ENCODE measurements at regions not wholly inside any gene's neighbourhood (a gene's known extent, or its start where the extent isn't known, plus 50 kb on each side); places are given as distances from the start of the nearest gene placed in this dataset.

DNA sequence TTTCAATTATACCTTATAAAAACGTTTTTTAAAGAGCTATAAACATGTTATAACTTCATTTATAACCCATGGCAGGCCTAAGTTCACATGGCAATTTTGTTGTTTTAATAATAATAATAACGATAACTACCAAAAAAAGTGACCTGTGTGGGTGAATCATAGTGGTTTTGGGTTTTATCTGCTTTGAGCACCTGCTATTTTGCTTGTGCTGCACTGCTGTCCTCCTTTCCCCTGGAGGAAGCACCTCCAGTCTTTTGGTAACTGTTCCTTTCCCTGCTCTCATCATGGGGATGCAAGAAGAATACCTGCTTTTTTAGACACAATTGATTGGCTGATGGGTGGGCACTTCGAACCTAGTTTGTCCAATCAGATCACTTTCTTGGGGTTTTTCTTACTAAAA, 388.0 kb upstream of the TBL1XR1 start:
- DNase-seq: no peak

DNA sequence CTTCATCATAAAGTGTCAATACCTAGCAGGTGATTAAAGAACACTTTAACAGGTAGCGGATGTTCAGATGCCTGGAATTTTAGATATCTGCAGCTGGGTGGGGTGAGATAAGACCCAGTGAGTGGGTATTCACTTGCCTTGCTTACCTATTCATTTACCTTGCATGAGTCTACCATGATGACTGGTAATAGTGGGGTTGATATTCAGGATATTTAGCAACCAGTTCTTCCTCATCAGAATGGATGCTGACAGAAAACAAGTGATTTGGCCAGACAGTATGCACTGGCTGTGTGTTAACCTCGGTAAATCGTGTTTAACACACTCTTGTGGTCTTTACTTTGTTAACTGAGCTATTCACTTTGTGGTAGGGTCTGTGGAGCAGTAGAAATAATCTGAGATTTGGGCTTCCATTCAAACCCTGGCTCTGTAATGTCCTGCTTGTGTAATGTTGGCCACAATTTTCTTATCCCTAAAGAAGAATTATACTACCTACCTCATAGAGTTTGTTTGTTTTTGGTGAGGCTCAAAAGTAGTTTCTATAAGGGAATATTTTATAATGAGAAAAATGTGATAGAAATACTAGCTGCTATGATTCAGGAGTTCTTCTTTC, 391.9 kb upstream of the TBL1XR1 start:
- no peak for DNase-seq

GRCh38 chr3:177589911-177590381, 392.7 kb upstream of the TBL1XR1 start:
- no peak for DNase-seq

GRCh38 chr3:177590826-177591225, 393.5 kb upstream of the TBL1XR1 start:
- DNase-seq: no peak

DNA sequence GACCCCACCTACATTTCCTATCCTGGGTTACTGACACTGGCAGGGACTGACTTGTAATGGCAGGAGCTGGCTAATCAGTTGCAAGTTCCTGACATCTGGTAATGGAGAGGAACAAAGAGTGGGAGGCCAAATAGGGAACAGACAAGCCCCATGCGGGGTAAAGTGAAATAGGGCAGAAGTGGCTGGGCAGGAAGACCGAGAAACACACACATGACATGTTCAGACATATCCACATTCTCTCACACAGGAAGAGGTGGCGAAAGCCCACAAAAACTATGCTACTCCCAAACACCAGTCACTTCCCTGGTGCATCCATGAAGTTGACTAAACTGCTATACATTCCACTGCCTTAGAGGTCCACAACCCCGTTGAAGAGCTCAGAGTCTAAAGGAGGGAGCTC, 394.1 kb upstream of the TBL1XR1 start:
- DNase-seq: no peak

GRCh38 chr3:177594096-177594495, 396.8 kb upstream of the TBL1XR1 start:
- DNase-seq: no peak

GRCh38 chr3:177595530-177596188, 398.4 kb upstream of the TBL1XR1 start:
- DNase-seq: no peak

GRCh38 chr3:177596248-177596815, 399.1 kb upstream of the TBL1XR1 start:
- DNase-seq: no peak

DNA sequence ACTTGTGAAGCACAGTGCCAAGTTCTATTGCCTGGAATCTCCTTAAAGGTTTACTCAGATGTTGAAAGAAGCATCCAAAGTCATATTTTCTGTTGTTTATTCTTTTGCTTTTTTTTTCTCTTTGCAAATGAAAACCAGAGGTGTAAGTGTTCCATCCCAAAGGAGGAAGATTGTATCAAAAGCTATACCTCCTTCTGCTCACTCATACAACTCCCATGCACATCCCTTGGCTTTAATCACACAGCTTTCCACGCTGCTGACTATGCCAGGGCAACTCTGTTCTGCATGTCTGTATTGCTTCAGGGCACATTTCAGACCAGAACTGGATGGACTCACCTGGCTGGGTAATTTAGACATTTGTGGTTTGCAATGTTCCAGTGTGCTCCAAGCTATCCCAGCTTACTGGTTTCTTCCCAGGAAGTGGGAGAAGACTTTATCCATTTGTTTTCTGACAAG, 399.6 kb upstream of the TBL1XR1 start:
- DNase-seq: no peak

DNA sequence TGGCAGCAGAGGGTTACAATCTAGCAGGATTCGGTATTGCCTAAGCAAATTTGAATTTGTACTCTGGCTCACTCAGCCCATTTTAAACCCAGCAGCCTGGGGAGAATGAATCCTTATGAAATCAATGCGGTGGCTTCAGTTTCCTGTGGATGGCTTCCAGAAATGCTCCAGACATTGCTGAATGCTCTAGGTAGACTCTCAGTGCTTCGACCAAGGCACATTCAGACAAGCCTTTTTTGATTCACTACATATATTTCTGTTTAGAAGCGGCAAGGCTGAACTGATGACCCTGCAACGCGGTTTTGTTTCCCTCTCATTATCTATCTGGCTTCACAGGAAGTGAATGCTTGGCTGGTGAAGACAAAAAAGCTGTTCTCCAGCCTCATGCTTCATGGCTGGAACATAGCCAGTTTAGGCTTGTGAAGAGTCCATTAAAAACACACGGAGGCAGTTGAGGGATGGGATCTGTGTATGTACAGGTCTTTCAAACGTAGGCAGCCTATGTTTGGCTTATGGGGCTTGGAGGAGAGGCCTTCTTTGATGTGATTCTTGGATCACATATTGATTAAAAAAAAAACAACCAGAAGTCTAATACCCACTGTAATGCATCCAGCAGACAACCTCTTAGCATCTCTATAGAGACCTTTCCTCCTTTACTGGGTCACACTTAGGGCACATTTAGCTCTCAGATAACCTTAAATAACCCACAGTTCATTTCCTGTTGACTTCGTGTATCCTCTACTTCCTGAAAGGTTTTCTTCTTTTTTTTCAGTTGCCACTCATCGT, 400.2 kb upstream of the TBL1XR1 start:
- no peak for DNase-seq

DNA sequence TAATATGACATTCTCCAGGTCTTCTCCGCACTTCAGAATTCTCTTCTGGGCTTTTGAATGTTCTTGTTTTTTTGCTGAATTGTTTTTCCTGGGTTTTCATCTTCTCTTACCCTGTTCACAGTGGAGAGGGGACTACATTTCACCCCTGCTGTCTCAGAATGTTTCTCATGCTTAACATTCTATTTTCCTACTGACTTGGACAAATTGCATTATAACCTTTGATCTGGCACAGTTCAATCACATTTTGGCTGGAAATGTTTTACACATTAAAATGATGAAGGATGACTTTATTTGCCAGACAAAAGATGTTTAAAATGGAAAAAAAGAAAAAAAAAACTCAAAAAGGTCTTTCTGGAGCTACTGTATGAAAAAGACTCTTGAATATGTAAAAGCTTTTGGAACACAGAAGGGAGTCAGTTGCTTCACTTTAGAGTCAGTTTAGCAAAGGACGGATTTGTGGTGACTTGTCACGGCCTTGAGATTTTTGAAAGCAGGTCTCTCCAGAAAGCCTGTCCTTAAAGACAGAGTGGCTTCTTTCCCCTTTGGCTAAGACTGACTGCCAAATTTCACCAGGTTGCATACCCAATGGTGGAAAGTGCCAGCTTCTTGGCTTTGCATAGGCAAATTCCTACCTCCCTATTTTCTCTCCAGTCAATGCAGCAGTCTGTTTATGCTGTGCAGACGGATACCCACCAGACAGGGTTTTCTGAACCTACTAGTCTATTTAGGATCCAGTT, 401.0 kb upstream of the TBL1XR1 start:
- DNase-seq: no peak

DNA sequence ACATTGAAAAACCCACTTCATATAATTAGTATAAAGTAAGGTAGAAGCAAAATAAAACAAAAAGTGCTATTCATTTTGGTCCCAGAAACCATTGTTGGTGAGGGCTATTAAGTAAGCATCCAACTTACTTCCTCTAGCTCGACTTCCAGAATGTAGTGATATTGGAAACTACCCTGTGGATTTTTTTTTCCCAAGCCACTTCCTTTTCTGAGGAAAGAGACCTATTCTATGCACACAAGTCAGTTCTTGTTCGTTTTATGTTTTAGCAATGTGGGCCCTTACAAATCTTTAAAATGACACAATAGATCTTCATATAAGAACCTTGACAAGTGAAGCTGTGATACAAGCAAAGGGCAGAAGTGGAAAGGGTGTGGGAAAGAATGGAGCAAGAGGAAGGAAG, 402.0 kb upstream of the TBL1XR1 start:
- DNase-seq: no peak

DNA sequence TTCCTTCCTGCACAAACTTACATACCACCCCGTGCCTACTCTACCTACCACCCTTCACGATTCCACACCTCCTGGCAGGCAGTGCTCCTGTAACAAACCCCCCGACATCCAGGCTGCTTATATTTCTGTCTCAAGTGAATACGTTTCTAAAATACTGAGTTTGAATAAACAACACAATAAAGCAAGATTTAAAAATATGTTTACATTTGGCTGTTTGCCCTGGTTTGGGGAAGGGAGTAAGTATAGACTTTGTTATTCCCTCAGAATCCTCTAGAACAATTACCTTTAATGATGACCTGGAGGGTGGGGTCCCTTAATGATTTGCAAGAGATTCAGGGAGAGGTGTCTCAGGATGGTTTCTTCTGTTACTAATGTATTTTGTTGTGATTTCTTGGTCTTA, 402.6 kb upstream of the TBL1XR1 start:
- no peak for DNase-seq

DNA sequence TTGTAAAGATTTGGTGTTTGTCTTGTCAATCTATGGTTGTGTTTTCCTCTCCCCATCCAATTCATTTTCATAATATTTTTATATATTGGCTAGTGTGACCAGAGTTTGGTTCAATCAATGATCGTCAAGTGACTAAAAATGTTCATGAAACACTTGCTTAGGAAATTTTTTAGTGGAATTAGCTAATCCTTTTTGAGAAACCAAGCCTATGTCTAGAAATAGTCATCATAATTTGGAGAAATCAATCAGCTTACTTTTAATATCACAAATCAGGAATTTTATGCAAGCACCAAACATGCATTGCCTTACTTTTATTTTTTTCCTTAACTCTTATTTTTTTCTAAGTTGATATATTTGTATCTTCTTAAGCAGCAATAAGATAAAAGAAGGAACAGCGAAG, 403.1 kb upstream of the TBL1XR1 start:
- no peak for DNase-seq

GRCh38 chr3:177601152-177601551, 403.9 kb upstream of the TBL1XR1 start:
- DNase-seq: no peak

GRCh38 chr3:177602601-177603147, 405.4 kb upstream of the TBL1XR1 start:
- DNase-seq: peak; percentile 34 to 58

DNA sequence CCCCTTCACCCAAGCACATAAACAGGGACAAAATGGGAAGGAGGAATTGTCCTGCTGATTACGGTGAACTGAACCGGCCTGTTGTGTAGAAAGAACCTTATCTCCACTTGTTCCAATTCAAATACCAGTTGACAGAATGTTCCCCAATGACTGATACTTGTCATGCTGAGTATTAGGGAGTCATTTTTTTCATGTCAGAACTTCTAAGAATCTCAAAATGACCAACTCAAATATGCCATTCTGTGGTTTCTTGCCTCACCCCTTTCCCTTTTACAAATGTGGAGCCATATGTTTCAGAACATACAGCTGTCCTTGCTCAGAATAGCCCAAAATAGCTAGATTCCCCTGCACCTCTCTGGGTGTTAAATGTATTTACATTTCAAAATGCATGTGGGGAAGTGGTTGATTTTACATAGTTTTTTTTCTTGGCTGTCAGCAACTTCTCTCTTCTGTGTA, 405.9 kb upstream of the TBL1XR1 start:
- DNase-seq: no peak

DNA sequence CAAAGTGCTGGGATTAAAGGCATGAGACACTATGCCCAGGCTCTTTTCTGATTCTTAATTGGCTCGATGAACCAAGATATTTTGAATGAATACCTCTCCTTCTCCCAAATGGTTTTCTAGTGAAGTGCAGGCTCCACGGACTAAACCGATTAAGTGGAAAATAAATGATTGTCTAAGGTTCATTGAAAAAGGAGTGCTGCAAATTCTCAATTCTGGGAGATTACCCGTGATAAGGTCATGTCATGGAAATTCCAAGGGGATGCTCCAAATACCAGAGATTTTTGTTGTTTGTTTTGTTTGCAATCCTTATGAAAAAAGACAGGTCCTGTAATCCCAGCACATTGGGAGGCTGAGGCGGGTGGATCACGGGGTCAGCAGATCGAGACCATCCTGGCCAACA, 406.9 kb upstream of the TBL1XR1 start:
- no peak for DNase-seq

GRCh38 chr3:177606891-177607290, 409.6 kb upstream of the TBL1XR1 start:
- no peak for DNase-seq

DNA sequence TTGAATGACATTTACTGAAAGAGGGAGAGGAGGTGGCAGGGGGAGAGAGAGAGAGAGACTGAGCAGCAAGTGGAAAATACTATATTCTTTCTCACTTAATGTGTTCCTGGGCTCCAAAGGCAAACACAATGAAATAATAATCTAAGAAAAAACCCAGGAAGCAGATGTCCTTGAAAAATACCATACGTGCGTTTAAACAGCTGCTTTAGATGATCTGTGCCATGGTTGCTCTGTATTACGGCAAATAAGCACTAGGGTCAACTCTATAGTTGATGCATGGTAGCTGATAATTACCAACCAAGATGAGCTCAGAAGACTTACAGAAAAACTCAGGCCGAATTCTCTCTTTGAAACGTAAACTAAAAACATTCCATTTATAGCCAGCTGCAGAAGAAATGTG, 410.3 kb upstream of the TBL1XR1 start:
- DNase-seq: no peak

GRCh38 chr3:177608443-177608842, 411.2 kb upstream of the TBL1XR1 start:
- no peak for DNase-seq

DNA sequence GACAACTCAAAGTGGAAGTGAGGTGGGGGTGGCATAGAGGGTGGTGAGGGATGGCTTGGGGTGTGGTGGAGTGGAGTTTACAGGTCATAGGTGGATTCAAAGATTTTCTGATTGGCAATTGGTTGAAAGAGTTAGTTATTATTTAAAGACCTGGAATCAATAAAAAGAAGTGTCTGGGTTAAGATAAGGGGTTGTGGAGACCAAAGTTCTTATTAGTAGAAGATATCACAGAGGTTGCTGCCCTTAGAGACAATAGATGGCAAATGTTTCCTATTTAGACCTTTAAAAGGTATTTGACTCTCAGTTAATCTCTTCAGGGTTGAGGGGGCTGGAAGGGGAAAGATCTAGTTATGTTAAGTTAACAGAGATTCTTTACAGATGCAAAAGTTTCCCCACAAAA, 412.3 kb upstream of the TBL1XR1 start:
- no peak for DNase-seq

GRCh38 chr3:177610262-177610661, 413.0 kb upstream of the TBL1XR1 start:
- DNase-seq: no peak
